Stimulated activated CD8-positive, alpha-beta memory T cell treated with anti-CD3 and anti-CD28 coated beads, Interleukin-15, amount 100 ng/mL, for 48 hours (primary cell): ENCODE measurements at regions not wholly inside any gene's neighbourhood (a gene's known extent, or its start where the extent isn't known, plus 50 kb on each side); places are given as distances from the start of the nearest gene placed in this dataset.
"Not testable (repeated sequence)": the region's sequence is repeated elsewhere in the genome, so short reads cannot be mapped to it uniquely, and the experiment has no call there.

Experiments
- DNase-seq, 2 donors: peaks; one replicate each; pipeline ENCODE4 v3.0.0-alpha.2; 2020; ENCODE audit warnings: low read depth in 2 of 2

- no peak for DNase-seq
These were observed 95.4 kb upstream of the SFSWAP start for GRCh38 chr12:131615326-131616042.

GRCh38 chr12:131616043-131616700 is 94.7 kb upstream of the SFSWAP start:
- no peak for DNase-seq

DNA sequence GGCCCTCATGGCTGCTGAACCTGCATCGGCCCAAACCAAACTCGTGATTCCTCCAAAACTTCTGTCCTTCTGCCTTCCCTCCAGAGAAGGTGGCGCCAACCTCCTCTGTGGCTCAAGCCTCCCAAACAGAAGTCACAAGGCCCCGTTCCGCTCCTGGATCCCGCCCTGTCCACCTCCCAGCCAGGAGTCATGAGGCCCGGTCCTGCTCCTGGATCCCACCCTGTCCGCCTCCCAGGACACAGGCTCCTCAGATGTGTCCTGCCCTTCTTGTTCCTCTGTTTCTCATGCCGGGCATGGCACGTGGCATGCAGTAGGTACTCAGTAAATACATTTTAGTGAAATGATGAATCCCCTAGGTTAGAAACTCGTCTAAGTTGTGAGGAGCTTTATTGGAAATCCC is 94.2 kb upstream of the SFSWAP start:
- no peak for DNase-seq

DNA sequence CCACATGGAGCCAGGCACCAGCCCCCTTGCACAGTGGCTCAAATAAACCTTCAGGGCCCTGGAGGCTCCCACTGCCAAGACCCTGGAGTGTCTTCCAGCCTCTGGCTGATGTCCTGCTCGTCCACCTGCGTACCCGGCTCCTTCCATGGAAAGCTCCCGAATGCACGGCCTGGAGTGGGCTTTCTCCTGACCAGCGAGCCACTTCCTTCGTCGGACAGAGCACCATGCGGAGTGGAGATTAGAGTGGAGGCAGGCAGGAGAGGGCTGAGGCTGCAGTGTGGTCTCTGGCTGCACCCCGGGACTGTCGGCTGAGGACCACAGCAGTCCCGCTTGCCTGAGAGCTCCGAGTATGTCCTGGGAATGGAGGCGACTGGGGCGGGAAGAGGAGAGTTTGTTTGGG is 93.7 kb upstream of the SFSWAP start:
- no peak for DNase-seq

DNA sequence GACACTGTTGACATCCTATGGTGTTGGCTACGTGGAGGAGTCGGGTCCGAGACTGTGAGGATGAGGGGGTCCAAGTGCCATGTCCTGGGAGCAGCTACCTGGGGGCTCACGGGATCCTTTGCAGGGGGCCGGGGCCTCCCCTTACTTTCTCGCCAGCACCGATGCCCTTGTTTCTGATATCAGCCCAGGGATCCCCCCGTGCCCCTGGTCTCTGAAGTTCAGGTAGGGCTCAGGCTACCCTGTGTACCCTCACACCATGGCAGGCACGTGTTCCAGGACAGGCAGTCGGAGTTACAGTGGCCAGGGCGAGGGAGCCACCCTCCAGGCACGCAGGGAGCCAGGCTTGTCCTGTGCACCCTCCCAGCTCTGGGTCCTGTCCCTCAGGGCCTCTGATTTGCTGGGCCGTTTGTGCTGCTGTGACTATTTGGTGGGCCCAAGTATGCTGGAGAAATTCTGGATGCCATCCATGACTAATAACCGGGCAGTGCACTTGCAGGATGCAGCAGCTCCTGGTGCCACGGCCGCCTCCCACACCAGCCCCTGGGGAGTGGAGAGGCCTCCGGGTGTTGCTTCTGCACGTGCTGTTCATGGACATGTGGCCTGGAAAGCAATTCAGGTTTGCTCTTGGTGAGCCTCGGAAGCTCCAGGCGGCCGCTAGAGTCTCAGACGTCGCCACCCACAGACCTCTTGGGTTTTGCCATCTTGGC is 93.1 kb upstream of the SFSWAP start:
- no peak for DNase-seq

- DNase-seq, result no peak
These were observed 92.6 kb upstream of the SFSWAP start for GRCh38 chr12:131618303-131618658.

GRCh38 chr12:131618701-131619100 is 92.2 kb upstream of the SFSWAP start:
- DNase-seq, result no peak

- no peak for DNase-seq
These were observed 91.7 kb upstream of the SFSWAP start for GRCh38 chr12:131619106-131619642.

- no peak for DNase-seq
These were observed 91.0 kb upstream of the SFSWAP start for GRCh38 chr12:131619736-131620506.

DNA sequence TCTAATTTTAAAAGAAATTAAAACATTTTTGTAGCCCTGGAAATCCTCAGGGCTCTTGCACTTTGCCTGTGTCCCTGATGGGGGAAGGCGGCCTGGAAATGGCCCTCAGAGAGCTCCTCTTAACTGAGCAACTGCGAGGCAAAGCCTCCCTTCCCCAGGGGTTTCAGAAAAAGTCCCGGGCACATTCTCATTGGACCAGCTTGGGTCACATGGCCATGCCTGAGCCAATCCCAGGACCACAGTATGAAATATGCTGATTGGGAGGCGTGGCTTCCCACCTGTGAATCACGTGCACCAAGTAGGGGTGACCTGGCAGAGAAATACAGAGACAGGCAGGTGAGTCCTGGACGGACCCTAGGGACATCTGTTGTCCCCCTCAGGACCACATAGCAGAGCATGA is 90.4 kb upstream of the SFSWAP start:
- DNase-seq, result no peak

GRCh38 chr12:131620946-131621681 is 89.8 kb upstream of the SFSWAP start:
- DNase-seq, result no peak

- DNase-seq, result no peak
These were observed 89.0 kb upstream of the SFSWAP start for GRCh38 chr12:131621701-131622421.

GRCh38 chr12:131622422-131622955 is 88.4 kb upstream of the SFSWAP start:
- DNase-seq, result no peak

DNA sequence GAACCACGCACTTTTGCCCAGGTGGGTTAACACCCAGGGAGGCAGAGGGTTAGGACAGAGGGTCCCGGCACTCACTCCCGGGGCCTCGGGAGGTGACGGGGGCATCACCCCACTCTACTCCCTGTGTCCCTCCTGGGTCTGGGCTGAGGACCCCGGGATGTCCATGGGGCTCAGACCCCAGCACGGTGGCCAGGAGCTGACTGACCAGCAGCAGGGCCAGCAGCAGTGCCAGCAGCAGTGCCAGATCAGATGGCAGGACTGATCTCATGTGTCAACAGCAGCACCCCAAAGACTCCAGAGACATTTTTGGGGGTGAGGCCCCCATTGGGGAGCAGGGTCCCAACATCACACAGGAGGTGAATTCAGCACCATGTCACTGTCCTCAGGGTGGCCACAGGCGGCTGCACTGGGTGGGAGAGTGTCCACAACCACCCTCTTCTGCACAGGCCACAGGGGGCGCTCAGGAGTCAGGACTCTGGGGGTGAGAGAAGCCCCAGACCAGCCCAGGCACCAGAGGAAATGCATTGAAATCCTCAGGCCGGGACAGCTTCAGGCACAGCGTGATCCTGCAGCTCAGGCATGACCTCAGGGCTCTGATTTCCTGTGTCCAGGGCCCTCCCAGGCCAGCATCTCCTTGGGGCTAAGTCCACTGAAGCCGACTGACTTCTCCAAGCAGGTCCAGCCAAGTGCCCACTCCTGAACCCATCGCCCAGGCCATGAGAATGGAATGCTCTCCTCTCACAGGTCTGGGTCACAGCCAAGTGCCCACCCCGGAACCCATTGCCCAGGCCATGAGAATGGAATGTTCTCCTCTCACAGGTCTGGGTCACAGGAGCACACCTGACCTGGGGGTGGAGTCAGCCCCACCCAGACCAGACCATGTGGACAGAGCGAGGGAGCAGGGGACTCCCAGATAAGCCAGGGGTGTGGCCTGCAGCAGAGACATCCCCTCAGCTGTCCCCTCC is 87.2 kb upstream of the SFSWAP start:
- DNase-seq, result not testable (repeated sequence)

DNA sequence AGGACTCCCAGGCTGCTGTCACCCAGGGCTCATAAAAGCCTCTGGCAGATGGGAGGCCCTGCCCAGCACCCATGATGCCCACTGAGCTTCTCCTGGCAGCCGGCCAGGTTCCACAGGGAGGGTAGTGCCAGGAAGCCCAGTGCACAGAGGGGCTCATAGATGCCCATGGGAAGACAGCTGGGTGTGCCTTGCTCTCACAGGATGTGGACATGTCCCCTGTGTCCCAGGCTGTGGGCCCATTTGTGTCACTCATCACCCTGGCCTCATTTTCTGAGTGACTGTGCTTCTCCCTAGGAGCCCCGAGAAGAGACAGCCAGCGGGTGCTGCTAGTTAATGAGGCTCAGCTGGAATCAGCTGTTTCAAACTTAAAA is 86.5 kb upstream of the SFSWAP start:
- DNase-seq, result not testable (repeated sequence)

DNA sequence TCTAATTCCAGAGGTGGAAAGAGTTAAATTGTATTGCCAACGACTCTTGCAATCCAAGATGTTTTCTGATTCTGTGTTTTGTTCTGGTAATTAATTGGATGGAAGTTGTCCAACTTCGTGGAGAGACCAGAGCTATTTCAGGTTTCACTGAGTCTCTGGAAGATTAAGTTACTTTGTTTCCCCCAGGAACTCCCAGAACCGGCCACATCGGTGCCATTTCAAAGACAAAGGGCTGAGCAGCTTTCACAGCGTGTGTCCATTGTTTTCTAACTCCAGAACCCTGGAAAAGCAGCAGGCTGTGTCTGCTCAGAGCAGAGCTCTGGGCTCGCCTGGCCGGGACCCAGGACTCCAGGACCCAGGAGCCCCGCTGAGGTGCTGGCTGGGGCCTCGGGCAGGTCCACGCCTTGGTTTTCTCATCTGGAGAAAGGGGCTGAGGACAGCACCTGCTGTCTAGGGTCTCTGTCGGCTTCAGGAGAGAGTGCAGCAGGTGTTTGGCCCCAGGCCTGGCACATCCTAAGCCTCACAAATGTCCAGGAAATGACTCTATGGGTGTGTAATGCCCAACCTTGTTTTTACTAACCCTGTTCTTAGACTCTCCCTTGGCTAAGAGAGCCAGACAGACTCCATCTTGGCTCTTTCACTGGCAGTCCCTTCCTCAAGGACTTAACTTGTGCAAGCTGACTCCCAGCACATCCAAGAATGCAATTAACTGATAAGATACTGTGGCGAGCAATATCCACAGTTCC is 86.0 kb upstream of the SFSWAP start:
- DNase-seq, result not testable (repeated sequence)

DNA sequence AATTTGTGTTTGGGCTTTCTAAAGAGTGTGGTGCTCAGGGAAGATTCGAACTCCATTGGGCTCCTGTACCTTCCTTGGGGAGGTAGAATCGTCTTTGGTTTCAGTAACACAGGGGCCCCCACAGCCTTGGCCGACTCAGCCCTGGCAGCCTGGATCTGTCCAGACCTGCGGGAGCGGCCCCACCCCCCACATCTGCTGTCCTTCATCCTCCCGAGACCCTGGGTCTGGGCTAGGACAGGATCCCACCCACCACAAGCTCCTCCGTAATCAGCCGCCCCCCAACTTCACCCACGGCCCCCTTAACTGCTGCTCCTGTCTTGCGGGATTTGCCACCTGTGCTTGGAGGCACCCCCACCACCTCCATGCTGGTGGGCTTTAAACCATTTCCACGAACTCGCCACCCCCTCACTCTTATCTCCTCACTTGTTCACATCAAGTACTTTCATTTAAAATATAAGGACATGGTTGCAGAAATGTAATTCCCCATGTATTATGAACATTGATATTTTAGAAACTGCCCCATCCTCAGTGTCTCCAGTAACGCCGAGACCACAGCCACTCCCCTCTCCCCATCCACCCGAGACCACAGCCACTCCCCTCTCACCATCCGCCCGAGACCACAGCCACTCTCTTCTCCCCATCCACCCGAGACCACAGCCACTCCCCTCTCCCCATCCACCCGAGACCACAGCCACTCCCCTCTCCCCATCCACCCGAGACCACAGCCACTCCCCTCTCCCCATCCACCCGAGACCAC is 84.7 kb upstream of the SFSWAP start:
- DNase-seq, result not testable (repeated sequence)
